Stimulated activated naive CD8-positive, alpha-beta T cell treated with anti-CD3 and anti-CD28 coated beads, Interleukin-15, amount 100 ng/mL, for 72 hours (primary cell): ENCODE measurements at regions not wholly inside any gene's neighbourhood (a gene's known extent, or its start where the extent isn't known, plus 50 kb on each side); places are given as distances from the start of the nearest gene placed in this dataset.

Source experiments
- ATAC-seq: fragments of 150-1000 bp; cut with Tn5 transposase; 2 replicates; pipeline ENCODE4 v1.10.0; 2021; ENCODE audit warnings: mild to moderate bottlenecking, moderate library complexity
- DNase-seq, 2 donors: peaks; one replicate each; pipeline ENCODE4 v3.0.0; 2021 to 2022
- H3K27ac Mint-ChIP-seq, 2 donors: one replicate each; pipeline ENCODE4 v1.8.0; 2022; ENCODE audit warnings: mild to moderate bottlenecking in 2 of 2, mixed read lengths in 2 of 2, moderate library complexity in 2 of 2
- H3K27me3 Mint-ChIP-seq: one replicate; pipeline ENCODE4 v1.8.0; 2022; ENCODE audit warnings: mixed read lengths
- H3K4me1 Mint-ChIP-seq: one replicate; pipeline ENCODE4 v1.8.0; 2022; ENCODE audit warnings: mild to moderate bottlenecking, mixed read lengths
- H3K4me3 Mint-ChIP-seq, 2 donors: one replicate each; pipeline ENCODE4 v1.8.0; 2022; ENCODE audit warnings: mild to moderate bottlenecking in 2 of 2, mixed read lengths in 2 of 2, moderate library complexity in 1 of 2
- H3K9me3 Mint-ChIP-seq, 2 donors: one replicate each; pipeline ENCODE4 v1.8.0; 2022; ENCODE audit warnings: mixed read lengths in 2 of 2

DNA sequence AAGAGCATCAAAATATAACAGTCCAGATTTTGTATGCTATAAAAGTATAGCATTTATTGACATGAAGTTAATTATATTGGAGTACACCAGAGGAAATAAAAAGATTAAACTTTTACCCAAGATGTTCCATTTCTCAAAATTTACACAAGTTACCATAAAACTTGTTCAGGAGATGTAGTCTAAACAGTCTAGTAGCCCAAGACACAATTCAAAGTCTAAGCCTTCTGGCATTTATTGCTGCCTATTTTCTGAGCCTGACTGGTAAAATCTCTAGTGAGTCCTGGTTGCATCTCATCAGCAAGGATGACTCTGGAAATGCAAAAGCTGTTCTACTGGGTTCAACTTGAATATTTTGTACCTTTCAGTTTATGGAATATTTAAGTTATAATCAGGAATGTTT lies 468.7 kb downstream of the PDCD6IP start:
- Mint-ChIP-seq H3K27ac (no peak overlapping the region), H3K4me3 (no peak overlapping the region), H3K27me3 (peaks cover 11% of the 10 kb centered on the region), H3K9me3 (no peaks in the 10 kb centered on the region), H3K4me1 (peaks cover 9% of the 10 kb centered on the region)
- no peak for DNase-seq
- no peak for ATAC-seq

DNA sequence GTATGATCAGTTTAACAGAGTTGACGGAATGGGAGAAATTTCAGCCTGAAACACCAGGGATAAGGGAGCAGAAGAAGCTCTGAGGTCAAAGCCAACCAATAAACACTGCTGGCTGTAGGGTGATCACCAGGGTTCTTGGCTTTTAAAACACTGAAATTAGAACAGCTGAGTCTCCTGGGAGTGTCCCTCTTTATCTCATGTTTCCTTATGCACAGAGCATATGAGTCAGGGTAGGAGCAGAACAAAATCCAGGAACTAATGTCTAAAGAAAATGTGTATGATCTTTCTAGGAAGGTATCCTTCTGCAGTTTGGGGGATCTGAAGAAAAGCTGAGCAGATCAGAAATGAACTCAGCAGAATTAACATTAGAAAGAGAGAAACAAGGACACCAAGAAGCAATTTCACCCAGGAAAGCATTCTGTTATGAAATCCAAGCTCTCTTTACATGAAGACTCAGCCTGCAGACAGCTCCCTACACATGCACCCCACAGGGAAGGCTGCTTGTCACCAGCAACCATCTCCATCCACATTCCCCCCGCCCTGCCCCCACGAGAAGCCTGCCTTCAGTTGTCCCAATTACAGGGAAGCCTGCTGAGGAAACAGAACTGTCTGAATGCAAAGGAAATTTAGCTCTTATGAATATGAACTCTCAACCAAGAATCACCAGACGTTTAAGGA lies 469.7 kb downstream of the PDCD6IP start:
- Mint-ChIP-seq H3K27me3 (peaks cover 11% of the 10 kb centered on the region), H3K9me3 (no peaks in the 10 kb centered on the region), H3K27ac (no peak overlapping the region), H3K4me3 (no peak overlapping the region), H3K4me1 (no peaks in the 10 kb centered on the region)
- ATAC-seq: no peak
- DNase-seq: no peak

DNA sequence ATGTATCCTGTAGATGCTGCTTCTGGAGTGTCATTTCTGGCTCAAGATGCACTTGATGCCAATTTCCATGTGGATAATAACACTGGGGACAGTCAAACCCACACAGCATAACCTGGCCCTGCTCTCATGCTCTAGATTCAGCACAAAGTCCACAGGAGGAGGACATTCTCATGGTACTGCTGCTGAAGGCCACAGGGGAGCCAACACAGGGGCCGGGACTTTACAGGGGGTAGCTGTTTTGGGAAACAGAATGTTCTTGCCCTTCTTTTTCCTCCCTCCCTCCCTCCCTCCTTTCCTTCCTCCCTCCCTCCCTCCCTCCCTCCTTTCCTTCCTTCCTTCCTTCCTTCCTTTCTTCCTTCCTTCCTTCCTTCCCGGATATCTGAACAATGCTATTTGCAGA lies 477.4 kb downstream of the PDCD6IP start:
- no peak overlapping the region for H3K27ac Mint-ChIP-seq
- H3K27me3 Mint-ChIP-seq: peaks cover 12% of the 10 kb centered on the region
- no peak overlapping the region for H3K4me3 Mint-ChIP-seq
- H3K9me3 Mint-ChIP-seq: peaks cover 0 to 4% of the 10 kb centered on the region in 2 donors
- ATAC-seq (no peak), DNase-seq (no peak)
- H3K4me1 Mint-ChIP-seq: no peaks in the 10 kb centered on the region

DNA sequence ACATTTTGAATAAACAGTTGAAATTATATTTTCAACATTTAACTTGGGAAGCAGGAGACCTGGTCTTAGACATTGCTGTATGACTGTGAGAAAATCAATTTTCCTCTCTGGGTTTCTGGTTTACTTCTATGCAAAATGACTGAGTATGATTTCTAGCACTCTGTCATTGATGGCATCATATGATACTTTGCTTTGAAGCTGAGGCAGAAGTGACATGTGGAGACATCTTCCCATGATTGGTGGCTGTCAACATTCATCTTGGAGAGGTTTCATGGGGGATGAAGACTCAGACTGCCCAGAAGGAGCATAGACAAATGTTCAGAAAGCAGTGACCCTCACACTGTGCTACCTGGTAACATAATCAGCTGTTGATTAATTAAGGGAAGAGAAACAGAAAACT lies 477.9 kb downstream of the PDCD6IP start:
- ATAC-seq (no peak), DNase-seq (no peak)
- Mint-ChIP-seq H3K9me3 (peaks cover 0 to 4% of the 10 kb centered on the region in 2 donors), H3K4me1 (no peaks in the 10 kb centered on the region), H3K27ac (no peak overlapping the region), H3K4me3 (no peak overlapping the region), H3K27me3 (peaks cover 12% of the 10 kb centered on the region)

DNA sequence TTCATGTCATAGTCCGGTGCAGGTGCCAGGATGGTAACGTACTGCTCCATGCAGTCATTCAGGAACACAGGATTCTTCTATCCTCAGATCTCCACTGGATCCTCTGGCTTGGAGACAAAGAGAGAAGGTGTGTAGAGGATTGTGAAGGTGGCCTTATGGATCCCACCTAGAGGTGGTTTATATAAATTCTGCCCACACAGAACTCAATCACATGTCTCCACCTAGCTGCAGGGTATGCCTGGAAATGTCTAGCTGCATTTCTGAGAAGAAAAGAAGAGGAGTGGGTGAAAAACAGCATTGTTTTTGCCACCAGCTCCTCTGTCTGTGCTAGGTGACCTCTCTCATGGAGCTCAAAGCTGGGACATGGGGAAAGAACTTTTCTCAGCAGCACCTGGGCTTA lies 478.7 kb downstream of the PDCD6IP start:
- Mint-ChIP-seq H3K4me3 (no peak overlapping the region), H3K4me1 (no peaks in the 10 kb centered on the region), H3K9me3 (peaks cover 0 to 4% of the 10 kb centered on the region in 2 donors), H3K27me3 (peaks cover 12% of the 10 kb centered on the region), H3K27ac (no peak overlapping the region)
- ATAC-seq: no peak
- DNase-seq: no peak

DNA sequence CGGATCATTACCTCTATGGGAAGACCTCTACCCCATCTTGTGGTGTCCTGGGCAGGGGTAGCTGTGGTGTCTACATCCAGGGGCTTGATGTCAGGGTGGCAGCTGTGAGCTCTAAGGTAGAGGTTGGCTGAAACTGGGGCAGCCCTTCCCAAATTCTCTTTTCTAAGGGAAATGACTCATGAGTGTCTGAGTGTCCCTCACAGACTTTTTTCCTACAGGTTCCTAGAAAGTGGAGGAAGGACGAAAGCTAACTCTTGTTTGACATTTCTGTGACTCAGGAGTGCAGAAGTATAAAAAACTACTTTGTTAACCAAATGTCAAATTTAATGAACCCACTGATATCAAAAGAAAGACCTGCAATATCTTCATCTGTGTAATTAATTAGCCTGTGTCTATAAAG lies 481.5 kb downstream of the PDCD6IP start:
- Mint-ChIP-seq H3K27ac (no peak overlapping the region), H3K4me1 (no peaks in the 10 kb centered on the region), H3K27me3 (peaks cover 11% of the 10 kb centered on the region), H3K4me3 (no peak overlapping the region), H3K9me3 (no peaks in the 10 kb centered on the region)
- no peak for DNase-seq
- ATAC-seq: no peak

DNA sequence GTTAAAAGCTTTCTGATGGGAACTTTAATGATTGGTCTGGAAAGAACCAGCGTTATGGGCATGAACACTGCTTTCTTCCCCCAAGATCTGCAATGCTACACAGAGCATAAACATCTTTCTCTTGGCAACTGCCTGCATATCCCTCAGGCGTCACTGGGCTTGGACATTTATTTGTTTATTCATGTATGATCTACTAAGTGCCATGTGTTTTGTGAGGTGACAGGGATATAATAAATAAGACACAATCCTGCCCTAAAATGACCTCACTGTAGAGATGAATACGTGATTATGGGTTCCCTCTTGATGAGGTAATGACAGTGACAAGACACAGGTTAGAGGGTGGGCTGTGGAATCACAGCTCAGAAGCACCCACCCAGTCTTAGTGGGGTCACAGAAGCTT lies 485.3 kb downstream of the PDCD6IP start:
- DNase-seq: no peak
- no peaks in the 10 kb centered on the region for H3K4me1 Mint-ChIP-seq
- no peak overlapping the region for H3K4me3 Mint-ChIP-seq
- no peak for ATAC-seq
- H3K27me3 Mint-ChIP-seq: no peaks in the 10 kb centered on the region
- H3K27ac Mint-ChIP-seq: no peak overlapping the region
- peaks cover 5 to 7% of the 10 kb centered on the region in 2 donors for H3K9me3 Mint-ChIP-seq

DNA sequence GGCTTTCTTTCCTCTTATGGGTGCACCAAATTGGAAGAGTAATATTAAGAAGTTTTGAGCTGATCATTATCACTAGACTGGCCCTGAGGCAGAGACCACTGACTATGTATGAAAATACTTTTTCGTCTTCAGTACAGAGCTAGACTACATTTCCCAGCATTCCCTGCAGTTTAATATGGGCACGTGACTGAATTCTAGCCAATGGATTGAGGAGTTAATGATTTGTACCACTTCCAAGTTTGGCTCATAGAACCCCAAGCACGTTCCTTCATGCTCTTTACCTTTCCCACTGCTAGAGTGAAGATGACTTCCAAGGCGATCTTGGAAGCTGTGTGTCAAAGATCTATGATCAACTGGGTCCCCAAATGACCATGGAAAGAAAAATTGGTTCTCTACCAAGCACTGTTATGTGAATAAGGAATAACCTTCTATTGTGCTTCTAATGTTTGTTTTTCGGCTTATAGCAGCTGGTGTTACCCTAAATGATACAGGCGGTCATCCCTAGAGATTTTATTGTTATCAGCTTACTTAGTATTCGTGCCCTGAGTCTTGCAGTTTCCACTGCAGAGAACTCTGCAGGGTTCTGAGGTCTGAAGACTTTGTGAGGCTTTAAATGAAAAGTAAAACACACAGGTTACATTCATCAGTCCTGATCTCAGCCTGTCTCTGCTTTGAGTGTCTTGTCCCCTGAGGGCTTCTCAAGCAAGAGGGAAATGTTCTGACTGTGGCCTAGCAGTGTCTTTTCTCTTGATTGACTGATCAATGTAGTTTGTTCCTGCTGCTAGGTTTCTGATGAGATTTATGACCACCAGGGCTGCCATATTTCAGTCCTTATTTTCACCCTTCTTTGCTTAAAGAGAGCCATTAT lies 486.8 kb downstream of the PDCD6IP start:
- no peak overlapping the region for H3K27ac Mint-ChIP-seq
- H3K9me3 Mint-ChIP-seq: peaks cover 5 to 7% of the 10 kb centered on the region in 2 donors
- H3K27me3 Mint-ChIP-seq: no peaks in the 10 kb centered on the region
- no peaks in the 10 kb centered on the region for H3K4me1 Mint-ChIP-seq
- no peak overlapping the region for H3K4me3 Mint-ChIP-seq
- no peak for DNase-seq
- ATAC-seq: no peak

DNA sequence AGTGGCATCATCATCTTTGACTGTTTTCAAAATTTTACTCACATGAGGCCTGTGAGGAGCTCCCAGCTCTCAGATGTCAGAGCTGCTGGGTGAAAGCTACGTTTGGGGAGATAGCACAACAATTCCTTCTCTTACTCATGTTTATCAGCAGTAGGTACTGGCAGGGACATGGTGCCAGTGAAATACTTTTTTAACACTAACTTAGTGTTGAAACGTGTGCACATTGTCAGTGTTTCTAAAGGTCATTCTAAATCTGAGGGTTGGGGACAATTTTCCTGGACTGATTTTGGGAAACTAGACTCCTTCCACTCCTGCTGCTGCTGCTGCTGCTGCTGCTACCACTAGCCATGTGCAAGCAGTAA lies 487.4 kb downstream of the PDCD6IP start:
- ATAC-seq (no peak), DNase-seq (no peak)
- Mint-ChIP-seq H3K4me1 (no peaks in the 10 kb centered on the region), H3K27ac (no peak overlapping the region), H3K9me3 (peaks cover 5 to 7% of the 10 kb centered on the region in 2 donors), H3K4me3 (no peak overlapping the region), H3K27me3 (no peaks in the 10 kb centered on the region)

DNA sequence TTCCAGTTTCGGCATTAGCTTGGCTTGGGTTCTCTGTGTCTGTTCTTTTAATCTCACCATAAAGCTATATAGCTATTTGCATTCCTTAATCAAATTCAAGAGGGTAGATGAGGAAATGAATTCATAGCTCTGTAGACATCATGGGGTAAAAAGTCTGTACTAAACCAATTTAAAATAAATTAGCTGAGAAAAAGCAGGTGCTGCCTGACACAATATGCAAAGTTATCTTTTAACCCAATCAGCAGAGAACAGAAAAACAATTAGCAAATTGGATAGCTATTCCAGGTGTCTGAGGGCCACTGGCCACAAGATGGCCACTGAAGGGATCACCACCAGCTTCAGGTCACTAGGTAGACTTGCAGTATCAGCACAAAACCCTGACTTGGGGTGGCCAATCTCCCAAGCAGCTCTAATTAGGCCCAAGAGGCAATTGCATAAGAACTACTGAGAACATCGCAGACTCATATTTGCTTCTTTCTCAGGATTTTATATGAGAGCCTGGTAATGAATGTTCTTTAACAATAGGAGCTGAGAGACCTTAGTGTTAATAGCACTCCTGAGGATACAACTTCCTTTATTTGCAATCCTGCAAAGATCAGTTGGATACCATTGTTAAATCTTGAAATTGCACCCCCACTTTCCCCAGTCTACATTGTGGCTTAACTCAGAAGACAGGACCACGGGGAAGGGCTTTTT lies 494.3 kb downstream of the PDCD6IP start:
- Mint-ChIP-seq H3K4me3 (no peak overlapping the region), H3K9me3 (no peaks in the 10 kb centered on the region), H3K27ac (no peak overlapping the region), H3K27me3 (no peaks in the 10 kb centered on the region), H3K4me1 (no peaks in the 10 kb centered on the region)
- DNase-seq (no peak), ATAC-seq (no peak)

DNA sequence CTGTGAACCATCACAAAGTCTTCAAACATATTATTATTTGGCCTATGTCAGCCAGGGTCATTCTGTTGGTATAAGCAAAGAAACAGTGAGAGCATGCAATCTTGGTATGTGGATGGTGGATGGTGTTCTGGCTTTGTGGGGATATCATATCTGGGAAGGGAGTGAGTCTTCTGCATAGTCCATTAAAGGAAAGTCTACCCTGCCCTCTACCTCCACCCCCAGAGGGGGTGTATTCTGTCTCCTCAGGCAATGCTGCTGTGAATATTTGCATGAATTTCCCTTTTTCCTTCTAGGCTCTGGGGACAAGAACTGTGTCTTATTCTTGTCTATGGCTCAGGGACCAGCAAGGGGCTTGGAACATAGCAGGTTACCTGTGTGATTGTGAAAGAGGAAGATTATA lies 495.8 kb downstream of the PDCD6IP start:
- H3K4me1 Mint-ChIP-seq: no peaks in the 10 kb centered on the region
- no peaks in the 10 kb centered on the region for H3K27me3 Mint-ChIP-seq
- no peak overlapping the region for H3K4me3 Mint-ChIP-seq

DNA sequence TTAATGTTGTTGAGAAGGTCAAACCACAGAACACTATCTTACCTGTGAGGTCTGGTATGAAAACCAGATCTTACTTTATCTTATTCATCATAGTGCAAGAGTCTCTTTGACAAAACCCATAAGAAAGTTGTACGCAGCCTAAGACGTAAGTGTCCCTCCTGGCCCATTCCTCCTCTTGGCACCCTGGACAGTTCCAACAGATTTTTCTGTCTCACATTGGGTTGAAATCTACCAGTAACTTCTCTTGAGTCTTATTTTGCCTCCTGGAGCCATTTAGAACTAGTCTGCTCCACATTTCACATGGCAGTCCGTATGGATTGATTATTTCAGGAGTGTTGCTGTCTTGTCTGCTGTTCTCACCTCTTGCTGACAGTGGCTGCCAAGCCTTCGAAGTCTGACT lies 498.4 kb downstream of the PDCD6IP start:
- Mint-ChIP-seq H3K9me3 (no peaks in the 10 kb centered on the region), H3K27ac (no peak overlapping the region), H3K27me3 (no peaks in the 10 kb centered on the region), H3K4me1 (no peaks in the 10 kb centered on the region), H3K4me3 (no peak overlapping the region)
- no peak for DNase-seq
- ATAC-seq: no peak

More for the DNA sequence above, 495.8 kb downstream of the PDCD6IP start:
- DNase-seq: no peak
- H3K9me3 Mint-ChIP-seq: no peaks in the 10 kb centered on the region
- H3K27ac Mint-ChIP-seq: no peak overlapping the region
- ATAC-seq: peak; percentile 6

DNA sequence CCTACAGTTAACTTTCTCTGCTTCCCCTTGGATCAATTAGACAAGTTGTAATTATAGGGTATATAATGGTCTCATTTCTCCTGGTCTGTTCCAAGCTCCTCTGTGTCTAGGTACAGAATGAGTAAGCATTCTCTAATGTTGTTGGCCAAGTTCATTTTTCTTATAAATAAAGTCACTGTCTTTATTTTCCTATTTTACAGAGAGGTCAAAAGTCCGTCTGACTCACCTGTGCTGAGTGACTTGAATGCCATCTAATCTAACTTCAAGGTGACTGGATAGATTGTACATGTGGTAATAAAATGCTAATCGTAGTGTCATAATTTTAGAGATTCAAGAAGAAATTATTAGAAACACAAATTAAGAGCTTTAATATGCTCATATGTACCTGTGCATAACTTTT lies 500.2 kb downstream of the PDCD6IP start:
- Mint-ChIP-seq H3K9me3 (no peaks in the 10 kb centered on the region), H3K4me3 (no peak overlapping the region), H3K27me3 (no peaks in the 10 kb centered on the region), H3K27ac (no peak overlapping the region), H3K4me1 (no peaks in the 10 kb centered on the region)
- DNase-seq (no peak), ATAC-seq (no peak)

DNA sequence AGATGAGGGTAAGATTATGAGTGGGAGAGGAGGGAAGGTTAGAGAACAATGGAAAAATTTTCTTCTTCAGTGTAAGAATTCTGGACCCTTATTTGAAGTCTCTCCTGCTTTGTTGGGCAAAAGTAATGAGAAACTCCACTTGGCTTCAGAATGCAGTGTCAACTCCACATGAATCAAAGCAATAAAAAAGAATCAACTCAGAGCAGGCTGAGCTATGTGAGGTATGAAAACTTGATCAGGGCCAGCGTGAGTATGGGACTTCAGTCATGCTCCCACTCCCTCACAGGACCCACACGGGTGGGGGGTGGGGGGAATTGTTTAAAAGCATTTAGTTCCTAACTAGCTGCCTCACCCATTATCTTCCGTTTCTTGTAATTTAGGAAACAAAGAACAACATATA lies 502.2 kb downstream of the PDCD6IP start:
- peaks cover 10% of the 10 kb centered on the region for H3K4me1 Mint-ChIP-seq
- no peaks in the 10 kb centered on the region for H3K9me3 Mint-ChIP-seq
- H3K27me3 Mint-ChIP-seq: no peaks in the 10 kb centered on the region
- ATAC-seq (no peak), DNase-seq (no peak)
- no peak overlapping the region for H3K27ac Mint-ChIP-seq
- H3K4me3 Mint-ChIP-seq: no peak overlapping the region

DNA sequence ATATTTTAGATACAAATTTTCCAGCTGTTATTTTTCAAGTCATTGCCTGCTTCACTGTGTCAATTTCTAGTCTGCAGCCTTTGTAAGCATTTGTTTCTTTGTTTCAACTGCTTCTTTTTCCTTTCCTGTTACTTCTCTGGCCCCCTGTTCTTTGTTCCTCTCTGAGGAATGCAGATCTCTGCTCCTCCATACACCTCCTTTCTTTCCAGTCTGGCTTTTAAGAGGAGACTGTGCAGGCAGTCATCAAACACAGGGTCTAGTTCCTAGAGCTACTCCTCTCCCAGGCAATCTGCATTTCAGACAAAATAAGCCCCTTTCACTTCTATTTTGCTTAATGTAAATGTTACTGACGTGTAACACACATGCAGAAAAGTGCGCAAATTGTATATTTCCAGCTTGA lies 502.9 kb downstream of the PDCD6IP start:
- no peaks in the 10 kb centered on the region for H3K9me3 Mint-ChIP-seq
- H3K4me1 Mint-ChIP-seq: peaks cover 10% of the 10 kb centered on the region
- no peak for ATAC-seq
- no peaks in the 10 kb centered on the region for H3K27me3 Mint-ChIP-seq
- DNase-seq: no peak
- H3K27ac Mint-ChIP-seq: no peak overlapping the region
- no peak overlapping the region for H3K4me3 Mint-ChIP-seq

DNA sequence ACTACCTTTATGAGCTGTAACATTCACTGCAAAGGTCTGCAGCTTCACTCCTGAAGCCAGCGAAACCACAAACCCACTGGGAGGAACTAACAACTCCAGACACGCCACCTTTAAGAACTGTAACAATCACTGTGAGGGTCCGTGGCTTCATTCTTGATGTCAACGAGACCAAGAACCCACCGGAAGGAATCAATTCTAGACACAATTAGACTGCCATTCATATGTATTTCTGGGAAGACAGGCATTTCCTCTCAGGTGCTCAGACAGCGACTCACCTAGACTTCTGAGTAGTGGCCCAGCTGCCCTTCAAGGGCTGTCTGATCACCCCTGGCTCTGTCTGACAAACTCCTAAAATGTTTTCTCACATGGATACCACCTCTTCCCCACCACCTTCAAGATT lies 506.8 kb downstream of the PDCD6IP start:
- no peak overlapping the region for H3K27ac Mint-ChIP-seq
- H3K4me3 Mint-ChIP-seq: no peak overlapping the region
- H3K27me3 Mint-ChIP-seq: no peaks in the 10 kb centered on the region
- H3K9me3 Mint-ChIP-seq: peaks cover 0 to 1% of the 10 kb centered on the region in 2 donors
- DNase-seq: no peak
- H3K4me1 Mint-ChIP-seq: peaks cover 10% of the 10 kb centered on the region
- ATAC-seq: no peak
